Upper lobe of right lung (tissue), 1 donor: ENCODE measurements at regions not wholly inside any gene's neighbourhood (a gene's known extent, or its start where the extent isn't known, plus 50 kb on each side); places are given as distances from the start of the nearest gene placed in this dataset.

ENCODE experiments used
- ATAC-seq: fragments of 200-7000 bp; cut with Tn5 transposase; one replicate; pipeline ENCODE4 v1.9.1; 2020; ENCODE audit warnings: mild to moderate bottlenecking, moderate library complexity
- DNase-seq: peaks from one replicate; pipeline ENCODE4 v3.0.0-alpha.2; 2020
- H3K27ac ChIP-seq: fragments of 200-600 bp; one replicate; pipeline ENCODE4 v1.8.0; 2022
- H3K27me3 ChIP-seq: fragments of 200-600 bp; one replicate; pipeline ENCODE4 v1.8.0; 2022; ENCODE audit warnings: mild to moderate bottlenecking
- H3K36me3 ChIP-seq: fragments of 200-600 bp; one replicate; pipeline ENCODE4 v1.8.0; 2022
- H3K4me1 ChIP-seq: fragments of 200-600 bp; one replicate; pipeline ENCODE4 v1.8.0; 2022
- H3K4me3 ChIP-seq: fragments of 200-600 bp; one replicate; pipeline ENCODE4 v1.8.0; 2022; ENCODE audit warnings: mild to moderate bottlenecking
- H3K9me3 ChIP-seq: fragments of 200-600 bp; one replicate; pipeline ENCODE4 v1.8.0; 2022
- CTCF ChIP-seq: fragments of 200-600 bp; IDR thresholded peaks from one replicate; pipeline ENCODE4 v1.8.0; 2022; ENCODE audit warnings: antibody characterized with exemption
- intact Hi-C: fragments of 100-400 bp; cut with DNase I; formaldehyde crosslinking; loops from one replicate; pipeline ENCODE4 v1.11.0; 2022
- donor health status: DM: no; HTN: yes; CAD: no; lungs with severe emphysema.

- intact Hi-C loops, result no loop called here
These were observed 882.7 kb upstream of the CHAC2 start for GRCh38 chr2:52884761-52885352.

GRCh38 chr2:52882974-52883373 lies 884.6 kb upstream of the CHAC2 start:
- no peaks in the 10 kb centered on the region for H3K4me1 ChIP-seq

More at GRCh38 chr2:52884761-52885352, 882.7 kb upstream of the CHAC2 start:
- Histone ChIP-seq H3K9me3 (no peaks in the 10 kb centered on the region), H3K36me3 (no peaks in the 10 kb centered on the region), H3K27me3 (no peaks in the 10 kb centered on the region), H3K4me1 (no peaks in the 10 kb centered on the region), H3K4me3 (no peak overlapping the region), H3K27ac (no peak overlapping the region)
- ATAC-seq (no peak), DNase-seq (no peak)
- TF ChIP-seq CTCF, result no peak

GRCh38 chr2:52881606-52882005 lies 886.0 kb upstream of the CHAC2 start:
- Histone ChIP-seq H3K9me3 (no peaks in the 10 kb centered on the region), H3K36me3 (no peaks in the 10 kb centered on the region), H3K4me1 (no peaks in the 10 kb centered on the region), H3K27me3 (no peaks in the 10 kb centered on the region), H3K4me3 (no peak overlapping the region), H3K27ac (no peak overlapping the region)
- no peak for TF ChIP-seq CTCF
- intact Hi-C loops, result no loop called here
- DNase-seq (no peak), ATAC-seq (no peak)

More at GRCh38 chr2:52882974-52883373, 884.6 kb upstream of the CHAC2 start:
- no peak for TF ChIP-seq CTCF
- no peak for DNase-seq
- H3K27me3 ChIP-seq, result no peaks in the 10 kb centered on the region
- no peak overlapping the region for H3K27ac ChIP-seq
- no peaks in the 10 kb centered on the region for H3K36me3 ChIP-seq
- ATAC-seq, result no peak
- no peak overlapping the region for H3K4me3 ChIP-seq
- intact Hi-C loops, result no loop called here
- H3K9me3 ChIP-seq, result no peaks in the 10 kb centered on the region

GRCh38 chr2:52880872-52881271 lies 886.7 kb upstream of the CHAC2 start:
- H3K4me1 ChIP-seq, result no peaks in the 10 kb centered on the region
- no peaks in the 10 kb centered on the region for H3K9me3 ChIP-seq
- no peaks in the 10 kb centered on the region for H3K36me3 ChIP-seq
- DNase-seq, result no peak
- no peak overlapping the region for H3K4me3 ChIP-seq
- no peak for TF ChIP-seq CTCF
- H3K27me3 ChIP-seq, result no peaks in the 10 kb centered on the region
- intact Hi-C loops, result no loop called here
- no peak overlapping the region for H3K27ac ChIP-seq
- ATAC-seq, result no peak

GRCh38 chr2:52879561-52879960 lies 888.0 kb upstream of the CHAC2 start:
- no peak for TF ChIP-seq CTCF
- no peaks in the 10 kb centered on the region for H3K36me3 ChIP-seq
- DNase-seq (no peak), ATAC-seq (no peak)
- H3K4me1 ChIP-seq, result no peaks in the 10 kb centered on the region
- no peak overlapping the region for H3K4me3 ChIP-seq
- no peaks in the 10 kb centered on the region for H3K9me3 ChIP-seq
- intact Hi-C loops, result no loop called here
- no peaks in the 10 kb centered on the region for H3K27me3 ChIP-seq
- no peak overlapping the region for H3K27ac ChIP-seq

- Histone ChIP-seq H3K9me3 (no peaks in the 10 kb centered on the region), H3K27me3 (no peaks in the 10 kb centered on the region), H3K4me3 (no peak overlapping the region), H3K27ac (no peak overlapping the region), H3K4me1 (no peaks in the 10 kb centered on the region), H3K36me3 (no peaks in the 10 kb centered on the region)
- DNase-seq (no peak), ATAC-seq (no peak)
- intact Hi-C loops, result no loop called here
- no peak for TF ChIP-seq CTCF
These were observed 889.9 kb upstream of the CHAC2 start for GRCh38 chr2:52877703-52878102.
